CD1c-positive myeloid dendritic cell (primary cell): ENCODE measurements at regions not wholly inside any gene's neighbourhood (a gene's known extent, or its start where the extent isn't known, plus 50 kb on each side); places are given as distances from the start of the nearest gene placed in this dataset.

Experiments used
- DNase-seq: peaks from one replicate; pipeline ENCODE4 v3.0.0-alpha.2; 2016; ENCODE audit errors: extremely low spot score

DNA sequence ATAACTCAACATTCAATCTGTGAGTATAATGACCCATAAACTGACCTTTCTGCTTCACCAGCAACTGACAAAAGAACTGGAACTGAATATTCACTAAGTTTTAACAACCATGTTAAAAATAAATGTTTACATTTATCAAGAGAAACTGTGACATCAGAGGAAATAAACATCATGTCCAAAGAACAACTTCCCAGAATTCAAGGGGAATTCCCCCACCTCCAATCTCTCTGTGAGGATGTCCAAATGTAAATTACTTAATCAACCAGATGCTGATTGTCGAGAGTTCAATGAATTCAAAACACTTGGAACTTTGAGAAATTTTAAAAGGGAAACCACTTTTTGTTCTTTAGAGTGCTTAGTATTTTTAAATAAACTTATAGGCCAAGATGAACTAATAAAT lies 365.6 kb upstream of the ADGRL2 start:
- DNase-seq: peak; percentile 39

DNA sequence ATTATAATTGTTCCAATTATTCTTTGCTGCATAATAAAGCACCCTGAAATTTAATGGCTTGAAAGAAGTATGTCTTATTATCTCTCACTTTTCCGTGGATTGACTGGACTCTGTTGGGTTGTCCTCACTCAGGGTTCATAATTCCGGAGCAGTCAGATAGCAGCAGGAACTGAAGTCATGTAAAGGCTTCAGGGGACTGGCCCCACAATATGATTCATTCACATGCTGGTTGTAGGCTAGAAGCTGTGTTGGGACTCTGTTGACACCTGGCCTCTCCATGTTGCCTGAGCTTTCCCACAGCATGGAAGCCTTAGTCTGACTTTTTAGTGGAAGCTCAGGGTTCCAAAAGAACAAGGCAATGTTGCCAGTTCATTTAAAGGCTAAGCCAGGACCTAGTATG lies 367.1 kb upstream of the ADGRL2 start:
- no peak for DNase-seq

DNA sequence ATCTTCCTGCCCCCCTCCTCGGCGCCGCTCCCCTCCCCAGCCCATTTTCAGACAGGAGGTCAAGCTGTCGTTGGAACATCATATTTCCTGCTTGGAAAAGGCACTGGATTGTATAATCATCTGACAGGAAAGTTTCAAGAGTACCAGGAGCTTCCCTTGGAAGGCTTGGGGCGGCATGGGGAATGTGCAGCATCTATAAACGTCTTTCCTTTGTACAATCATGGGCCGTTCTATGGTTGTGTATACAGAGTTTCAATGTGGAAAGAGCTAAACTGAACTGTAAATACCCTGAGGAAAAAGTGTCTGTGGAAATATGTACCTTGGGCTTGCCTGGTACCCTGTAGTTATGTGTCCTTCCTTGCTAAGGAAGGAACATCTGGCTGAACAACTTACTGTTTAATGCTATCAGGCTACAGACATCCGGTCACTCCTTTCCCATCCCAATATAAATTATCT lies 368.1 kb upstream of the ADGRL2 start:
- no peak for DNase-seq

DNA sequence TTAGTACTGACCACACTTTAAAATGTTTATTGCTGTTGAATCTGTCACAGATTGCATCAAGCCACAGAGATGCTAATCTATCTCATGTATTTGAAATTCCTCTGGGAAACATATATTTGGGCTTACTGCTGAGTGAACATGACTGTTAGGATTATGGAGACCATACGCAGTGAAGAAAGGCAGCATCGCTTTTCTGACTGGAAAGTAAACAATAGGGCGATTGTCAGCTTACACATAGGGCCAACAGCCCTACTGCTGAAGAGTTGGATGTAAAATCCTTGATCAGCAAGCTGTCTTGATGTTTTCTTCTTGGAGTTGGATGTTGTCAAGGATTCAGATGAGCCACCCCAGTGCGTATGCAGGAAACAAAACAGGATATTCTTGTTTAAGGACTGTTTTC lies 368.7 kb upstream of the ADGRL2 start:
- DNase-seq: no peak

DNA sequence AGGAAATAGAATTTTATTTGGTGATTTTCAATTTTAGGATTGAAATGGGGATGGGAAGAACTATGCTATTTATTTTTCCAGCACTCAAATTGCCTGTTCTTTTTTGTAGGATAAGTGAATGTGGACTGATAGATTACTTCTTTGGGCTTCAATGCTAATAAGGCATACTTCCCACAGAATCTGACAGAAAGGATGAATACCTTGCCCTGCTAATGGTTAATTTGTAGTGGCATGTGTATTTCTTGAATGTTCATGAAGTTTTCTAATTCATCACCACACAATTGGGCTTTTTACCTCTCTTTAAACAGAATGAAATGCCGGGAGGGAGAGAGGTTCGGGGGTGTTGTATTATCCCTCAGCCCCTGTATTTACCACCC lies 369.1 kb upstream of the ADGRL2 start:
- no peak for DNase-seq

DNA sequence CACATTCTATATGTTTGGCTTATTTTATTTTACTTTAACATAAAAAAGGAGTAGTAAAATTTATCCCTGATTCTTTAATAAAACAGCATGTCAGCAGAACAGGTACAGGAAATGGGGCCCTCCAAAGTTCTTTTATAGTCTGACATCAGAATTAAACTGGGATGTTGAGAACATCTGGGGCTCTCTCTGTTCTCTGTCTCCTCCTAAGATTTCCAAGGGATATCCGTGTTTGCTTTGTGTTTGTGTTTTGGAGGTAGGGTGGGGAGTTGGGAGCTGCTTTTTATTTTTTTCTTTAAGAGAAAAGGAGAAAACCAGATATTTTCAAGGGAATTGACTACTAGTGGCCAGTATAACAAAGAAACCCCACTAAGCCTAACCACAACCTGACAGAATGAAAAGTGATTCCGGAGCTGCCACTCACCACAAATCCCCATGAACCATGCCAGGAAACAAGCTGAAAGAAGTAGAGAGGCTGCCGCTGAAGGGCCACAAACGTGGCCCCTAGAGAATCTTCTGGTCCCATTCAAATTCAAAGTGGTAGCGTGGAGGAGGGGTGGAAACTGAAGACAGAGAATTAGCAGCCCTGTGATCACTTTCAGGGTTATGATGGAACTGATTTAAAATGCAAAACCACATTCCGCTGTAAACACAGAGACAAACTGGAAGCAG lies 369.6 kb upstream of the ADGRL2 start:
- DNase-seq: no peak

DNA sequence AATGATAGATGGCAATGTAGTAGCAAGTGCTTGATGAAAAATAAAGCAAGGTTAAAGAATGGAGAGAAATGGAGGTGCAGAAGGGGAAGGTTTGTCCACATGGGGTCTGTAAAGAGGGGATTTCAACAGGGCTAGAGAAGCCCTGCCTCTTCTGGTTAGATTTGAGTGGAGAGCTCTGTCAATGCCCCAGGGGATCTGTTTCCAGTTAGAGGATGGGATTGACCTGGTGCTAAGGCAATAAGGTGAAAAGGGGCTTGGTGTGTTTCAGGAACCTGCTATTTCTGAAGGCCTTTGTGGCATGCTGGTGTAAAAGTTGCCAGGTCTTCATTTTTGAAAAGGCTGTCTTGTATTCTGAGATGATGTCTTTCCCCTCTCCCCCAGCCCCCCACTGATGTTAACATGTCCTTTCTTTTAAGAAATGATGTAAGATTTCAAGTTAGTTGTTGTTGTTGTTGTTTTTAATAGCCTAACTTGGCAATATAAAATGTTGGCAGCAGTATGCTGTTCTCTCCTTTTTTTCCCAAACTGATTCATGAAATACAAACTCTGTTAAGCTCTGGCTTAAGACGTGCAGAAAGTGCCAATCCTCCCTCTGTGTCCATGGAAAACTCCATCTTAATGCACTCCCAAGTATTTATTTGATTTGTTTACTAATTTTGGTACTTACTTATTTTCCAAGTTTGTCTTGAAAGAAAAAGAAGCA lies 370.3 kb upstream of the ADGRL2 start:
- no peak for DNase-seq

DNA sequence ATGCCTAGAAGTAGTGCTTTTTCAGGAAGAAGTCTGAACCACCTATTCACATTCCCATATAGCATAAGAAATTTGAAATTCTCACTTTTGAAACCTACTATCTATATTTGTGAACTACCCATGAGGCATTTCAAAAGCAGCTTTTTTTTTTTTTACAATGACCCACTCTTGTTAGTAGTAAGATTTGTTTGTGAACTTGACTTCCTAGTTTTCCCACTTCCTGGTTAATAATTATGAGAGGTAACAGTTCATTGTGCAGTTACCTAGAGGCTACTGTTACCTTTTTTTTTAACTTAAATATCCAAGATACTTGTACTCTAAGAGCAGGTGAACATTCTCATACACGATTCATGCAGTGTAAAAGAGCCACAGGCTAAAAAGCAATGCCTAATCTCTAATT lies 371.7 kb upstream of the ADGRL2 start:
- DNase-seq: no peak

DNA sequence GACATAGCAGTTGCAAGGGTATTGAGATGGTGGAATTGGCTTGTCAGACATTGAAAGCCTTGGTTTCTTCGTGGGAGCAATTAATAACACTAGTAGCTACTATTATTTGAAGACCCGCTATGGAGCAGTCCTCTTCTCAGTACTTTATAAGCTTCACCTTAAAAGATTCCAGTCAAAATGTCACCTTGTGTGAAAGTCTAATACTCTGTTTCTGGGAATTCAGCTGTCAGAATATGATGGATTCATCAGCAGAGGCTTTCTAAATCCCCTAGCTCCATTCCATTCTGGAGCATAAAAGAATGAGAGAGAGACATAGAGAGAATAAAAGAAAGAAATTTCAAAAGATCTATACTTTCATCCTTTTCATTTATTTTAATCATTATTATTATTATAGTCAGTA lies 375.9 kb upstream of the ADGRL2 start:
- DNase-seq: no peak

DNA sequence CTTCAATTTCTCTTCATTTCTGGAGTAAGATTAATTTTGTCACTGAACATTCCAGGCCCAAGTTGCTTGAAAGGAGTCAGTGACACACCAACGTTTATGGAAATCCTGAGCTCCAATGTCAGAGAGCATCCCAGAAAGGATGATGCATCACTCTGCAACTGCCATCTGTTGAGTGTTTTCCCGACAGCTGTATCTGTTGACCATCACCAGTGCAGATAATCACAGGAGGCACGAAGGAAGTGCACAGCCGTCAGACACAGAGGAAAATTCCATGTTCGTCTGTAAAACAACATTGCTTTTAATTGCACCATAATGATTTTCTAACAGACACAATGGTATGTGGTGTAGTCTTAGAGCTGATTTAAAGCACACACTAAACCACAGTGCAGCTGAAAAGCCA lies 376.7 kb upstream of the ADGRL2 start:
- no peak for DNase-seq

DNA sequence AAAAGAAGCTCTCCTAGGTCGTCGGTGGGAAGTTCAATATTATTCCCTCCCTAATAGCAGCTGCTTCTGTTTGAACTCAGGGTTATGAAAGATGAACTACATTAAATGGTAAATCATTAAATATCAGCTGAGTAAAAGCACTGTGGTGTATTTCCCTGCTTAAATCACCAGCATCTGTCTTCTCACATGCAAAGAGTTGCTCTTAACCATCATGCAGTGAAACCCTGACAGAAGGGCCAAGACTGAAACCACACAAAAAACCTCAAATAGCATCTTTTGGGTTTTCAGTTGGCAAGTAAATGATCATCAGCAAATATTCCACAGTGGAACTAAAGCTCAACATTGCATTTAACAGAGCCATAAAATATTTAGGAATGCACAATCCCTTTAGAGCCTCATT lies 380.0 kb upstream of the ADGRL2 start:
- no peak for DNase-seq

DNA sequence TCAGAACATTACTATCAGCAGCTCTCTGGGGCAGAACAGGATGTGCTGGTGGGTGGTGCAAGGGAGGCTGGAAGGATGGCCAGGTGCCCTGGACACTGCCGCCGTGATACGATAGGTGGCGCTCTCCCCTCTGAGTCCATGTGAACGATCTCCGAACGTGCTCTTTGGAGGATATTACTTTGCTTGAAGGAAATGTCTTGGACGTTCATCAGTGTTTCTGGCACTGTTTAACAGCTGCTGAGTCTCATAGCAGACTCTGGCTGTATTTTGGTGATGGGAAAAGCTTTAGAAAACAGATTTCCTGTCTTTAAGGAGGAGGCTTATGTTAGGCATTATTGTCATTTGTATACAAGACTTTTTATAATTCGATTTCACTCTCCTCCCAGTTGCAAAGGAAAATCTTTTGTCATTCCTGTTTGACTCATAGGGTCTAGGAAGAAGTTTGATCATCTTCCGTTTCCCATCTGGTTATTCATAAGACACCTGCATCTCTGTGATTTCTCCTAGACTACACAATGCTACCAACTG lies 386.2 kb upstream of the ADGRL2 start:
- peak; percentile 32 for DNase-seq

DNA sequence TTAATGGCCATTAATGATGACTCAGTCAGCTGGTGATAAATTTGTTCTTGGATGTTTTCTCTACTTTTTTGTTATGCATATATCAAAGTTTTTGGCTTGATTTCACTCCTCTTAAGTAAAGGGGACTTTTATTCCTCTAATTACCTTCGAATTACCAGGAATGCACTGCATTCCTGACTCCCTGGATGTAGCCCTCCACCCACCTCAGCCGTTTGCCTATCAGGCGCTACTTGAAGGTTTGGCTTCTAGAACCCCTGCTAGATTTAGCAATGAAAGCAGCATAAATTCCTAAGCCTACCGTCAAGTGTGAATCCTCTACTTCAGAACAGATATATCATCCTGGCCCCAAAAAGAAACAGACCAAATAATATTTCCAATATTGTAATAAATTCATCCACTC lies 387.8 kb upstream of the ADGRL2 start:
- no peak for DNase-seq

DNA sequence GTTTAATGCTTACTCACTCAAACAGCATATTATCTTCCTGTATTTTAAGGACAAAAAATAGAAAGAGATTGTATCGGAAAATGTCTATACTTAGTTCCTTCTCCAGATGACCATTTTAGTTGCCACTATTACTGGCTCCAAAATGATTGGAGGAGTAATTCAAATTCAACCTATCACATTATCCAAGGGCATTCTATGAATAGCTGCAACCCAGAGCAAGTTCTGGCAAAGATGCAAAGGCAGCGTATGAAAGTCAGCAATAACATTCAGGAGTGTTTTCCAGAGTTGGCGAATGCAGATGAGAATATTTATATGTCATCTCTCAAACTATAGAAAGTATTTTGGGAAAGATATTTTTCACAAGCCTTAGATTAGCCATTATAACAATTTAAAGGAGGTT lies 389.8 kb upstream of the ADGRL2 start:
- DNase-seq: no peak

DNA sequence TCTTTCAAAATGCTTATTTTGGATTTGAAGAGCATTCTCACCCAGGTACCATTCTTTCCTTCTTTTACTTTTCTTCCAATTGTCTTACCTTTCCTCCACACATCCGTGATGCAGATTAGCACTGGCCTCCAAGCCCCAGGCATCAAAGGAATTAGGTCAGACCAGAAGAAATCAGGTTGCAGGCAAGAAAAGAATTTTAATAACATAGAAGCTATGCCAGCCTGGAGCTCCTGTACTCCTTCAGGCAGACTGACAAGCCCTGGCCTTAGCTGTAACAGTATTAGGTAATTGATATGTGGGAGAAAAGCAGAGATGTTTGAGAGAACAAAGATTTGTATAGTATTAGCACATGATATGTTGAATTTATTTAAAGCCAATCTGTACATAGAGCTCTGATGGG lies 390.4 kb upstream of the ADGRL2 start:
- no peak for DNase-seq

DNA sequence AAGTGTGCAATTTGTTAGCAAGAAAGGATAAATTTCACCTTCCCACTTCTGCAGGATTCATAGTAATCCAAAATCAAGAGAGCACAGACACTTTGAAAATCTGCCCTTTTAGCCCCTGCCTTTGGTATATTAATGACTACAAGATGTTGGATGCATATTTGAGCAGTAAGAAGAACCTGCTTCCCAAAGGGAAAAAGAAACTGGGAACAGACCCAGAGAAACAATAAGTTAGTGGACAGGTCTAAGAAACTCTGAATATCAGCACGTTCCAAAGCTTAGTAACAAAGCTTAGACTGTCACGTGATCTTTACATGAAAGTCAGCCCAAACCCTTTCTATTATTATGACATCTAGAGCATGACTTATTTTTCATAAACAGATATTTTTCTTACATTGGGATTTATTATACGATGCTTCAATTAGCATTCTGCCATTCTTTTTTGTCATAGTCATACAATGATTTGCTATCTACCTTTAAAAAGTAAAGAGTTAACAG lies 390.9 kb upstream of the ADGRL2 start:
- DNase-seq: no peak

DNA sequence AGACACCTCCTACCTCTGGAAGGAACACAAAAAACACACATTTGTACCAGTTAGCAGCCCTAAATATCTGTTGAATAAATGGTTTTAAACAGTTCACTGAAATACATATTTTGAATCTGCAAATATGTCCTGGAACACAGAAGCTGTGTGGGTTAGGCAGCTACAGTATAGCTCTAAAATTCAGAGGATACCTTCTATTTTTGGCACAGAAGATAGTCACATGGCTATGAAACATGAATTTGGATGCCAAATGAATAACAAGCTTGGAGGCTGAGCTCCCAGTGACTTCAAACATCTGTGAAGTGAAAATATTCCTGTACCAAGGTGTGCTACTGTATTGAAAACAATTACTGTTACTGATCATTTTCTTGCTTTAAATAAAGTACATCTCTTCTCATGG lies 391.5 kb upstream of the ADGRL2 start:
- no peak for DNase-seq

DNA sequence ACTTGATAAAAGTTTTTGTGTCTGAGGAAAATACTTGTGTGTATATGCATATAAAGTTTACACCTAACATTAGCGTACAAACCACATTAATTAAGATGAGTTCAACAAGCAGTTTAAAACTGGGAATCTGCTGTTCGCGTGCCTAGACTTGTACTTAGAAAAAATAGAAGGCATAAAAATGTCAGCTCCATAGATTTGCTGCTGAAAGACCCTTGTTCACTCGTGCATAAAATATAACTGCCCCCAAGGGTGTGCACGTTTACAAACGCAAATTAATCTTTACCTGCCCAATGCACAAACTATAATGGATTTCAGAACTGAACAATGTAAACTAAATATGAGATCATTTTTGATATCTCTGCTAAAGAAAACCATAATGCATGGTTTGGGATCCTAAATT lies 392.3 kb upstream of the ADGRL2 start:
- DNase-seq: no peak

DNA sequence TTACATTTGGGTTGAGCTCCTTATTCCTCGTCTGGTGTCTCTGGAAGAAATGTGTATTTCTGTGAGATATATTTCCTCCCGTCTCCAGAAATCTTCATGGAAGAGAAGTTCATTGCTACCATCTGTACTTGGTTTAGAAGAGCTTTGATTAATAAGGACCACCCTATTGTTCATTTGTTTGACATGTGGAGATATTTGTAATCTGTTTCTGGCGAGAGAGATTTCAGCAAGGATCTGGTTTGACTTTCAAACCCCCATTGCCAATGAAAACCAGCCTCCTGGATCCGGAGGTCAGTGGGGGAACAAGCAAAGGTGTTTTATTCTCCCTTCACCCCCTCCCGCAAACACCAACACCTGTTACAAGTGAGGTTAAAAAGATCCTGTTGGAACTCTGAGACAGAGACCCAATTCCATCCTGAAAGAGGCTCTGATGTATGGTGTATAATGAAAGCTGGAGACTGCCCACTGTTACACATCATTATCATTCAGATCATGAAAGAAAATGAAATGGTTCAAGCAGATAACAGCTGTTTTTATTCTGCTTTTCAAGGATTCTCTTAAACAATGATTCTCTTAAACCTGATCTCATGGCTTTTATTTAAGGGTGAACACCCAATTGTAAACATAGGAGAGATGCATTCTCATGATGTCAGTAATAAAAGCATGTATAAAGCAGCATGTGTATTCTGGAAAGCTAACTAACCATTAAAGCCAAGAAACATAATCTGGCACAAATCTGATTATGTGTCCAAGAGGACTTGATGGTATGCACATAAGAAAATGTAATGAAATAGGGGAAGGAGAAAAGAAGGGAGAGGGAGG lies 393.5 kb upstream of the ADGRL2 start:
- no peak for DNase-seq

DNA sequence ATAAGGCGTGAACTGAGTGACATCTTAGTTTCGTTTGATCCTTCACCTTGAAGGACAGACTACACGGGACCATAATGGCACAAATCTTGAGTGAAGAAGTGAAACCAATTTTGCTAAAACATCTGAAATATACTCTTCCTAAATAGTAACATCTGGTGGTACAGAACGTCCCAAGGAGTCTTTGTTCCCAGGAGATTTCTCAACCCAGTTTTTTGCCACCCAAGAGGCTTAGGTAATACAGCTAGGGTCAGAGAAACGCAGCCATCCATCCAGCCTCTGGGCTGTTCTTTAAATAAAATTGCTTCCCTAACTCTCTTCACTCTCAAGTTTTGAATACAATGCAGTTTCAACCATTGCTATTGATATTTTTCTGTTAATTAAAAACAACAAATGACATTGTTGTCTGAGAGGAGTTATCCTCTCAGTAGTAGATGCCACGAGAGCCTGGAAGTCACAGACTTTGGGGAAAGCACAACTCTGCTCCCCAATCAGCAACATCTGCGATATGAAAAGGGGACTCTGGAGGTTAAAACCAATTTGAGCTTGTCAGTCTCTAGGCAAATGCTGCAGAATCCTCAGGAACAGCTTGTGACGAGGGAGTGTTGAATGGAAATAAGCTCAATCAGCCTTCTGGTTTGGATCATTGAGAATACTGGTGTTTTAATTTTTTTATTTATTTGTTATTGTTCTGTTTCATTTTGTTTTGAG lies 394.3 kb upstream of the ADGRL2 start:
- DNase-seq: no peak

DNA sequence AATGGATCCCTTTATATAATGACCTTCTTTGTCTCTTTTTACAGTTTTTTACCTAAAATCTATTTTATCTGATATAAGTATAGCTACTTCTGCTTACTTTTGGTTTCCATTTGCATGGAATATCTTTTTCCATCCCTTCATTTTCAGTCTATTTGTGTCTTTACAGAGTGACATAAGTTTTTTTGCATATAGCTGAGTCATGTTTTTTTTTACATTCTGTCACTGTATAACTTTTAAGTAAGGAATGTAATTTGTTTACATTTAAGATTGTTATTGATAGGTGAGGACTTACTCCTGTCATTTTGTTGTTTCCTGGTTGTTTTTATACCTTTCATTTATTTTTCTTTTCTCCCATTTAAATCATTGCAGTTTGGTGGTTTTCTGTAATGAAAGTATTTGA lies 402.7 kb upstream of the ADGRL2 start:
- no peak for DNase-seq
